Aorta (tissue), 5 donors: ENCODE measurements at regions not wholly inside any gene's neighbourhood (a gene's known extent, or its start where the extent isn't known, plus 50 kb on each side); places are given as distances from the start of the nearest gene placed in this dataset.

Experiments used
- ATAC-seq: fragments of 200-7000 bp; cut with Tn5 transposase; one replicate; pipeline ENCODE4 v1.9.1; 2022; ENCODE audit warnings: moderate library complexity; ENCODE audit not compliant: low FRiP score
- DNase-seq, 2 donors: peaks; one replicate each; pipeline ENCODE4 v3.0.0-alpha.2; 2020
- H3K27ac ChIP-seq, 2 donors: one replicate each; pipeline ENCODE4 v1.5.1; 2013; ENCODE audit warnings: low read length in 2 of 2, mild to moderate bottlenecking in 2 of 2, moderate library complexity in 2 of 2, control low read depth in 1 of 2, inconsistent platforms in 1 of 2, low read depth in 1 of 2
- H3K27me3 ChIP-seq, 2 donors: one replicate each; pipeline ENCODE4 v1.6.1; 2013; ENCODE audit warnings: control low read depth in 1 of 2, low read length in 1 of 2, mild to moderate bottlenecking in 1 of 2, moderate library complexity in 1 of 2; ENCODE audit not compliant: insufficient read depth in 2 of 2, control insufficient read depth in 1 of 2
- H3K36me3 ChIP-seq, 2 donors: one replicate each; pipeline ENCODE4 v1.6.1; 2013; ENCODE audit warnings: control low read depth in 1 of 2, low read length in 1 of 2, mild to moderate bottlenecking in 1 of 2; ENCODE audit not compliant: insufficient read depth in 2 of 2, control insufficient read depth in 1 of 2
- H3K4me1 ChIP-seq, 2 donors: one replicate each; pipeline ENCODE4 v1.6.1; 2013; ENCODE audit warnings: low read length in 2 of 2, control low read depth in 1 of 2, mild to moderate bottlenecking in 1 of 2, moderate library complexity in 1 of 2; ENCODE audit not compliant: insufficient read depth in 2 of 2, control insufficient read depth in 1 of 2
- H3K4me3 ChIP-seq, 2 donors: one replicate each; pipeline ENCODE4 v1.5.1; 2013; ENCODE audit warnings: low read length in 2 of 2, control low read depth in 1 of 2, mild to moderate bottlenecking in 1 of 2
- H3K9me3 ChIP-seq: one replicate; pipeline ENCODE4 v1.6.1; 2013; ENCODE audit warnings: mild to moderate bottlenecking, low read length; ENCODE audit not compliant: control insufficient read depth
- WGBS, 2 donors: extraction: QIAGEN DNeasy Blood & Tissue Kit; methylation state at CpG; one replicate each; pipeline ENCODE4 v1.1.7; 2013; 5-methylcytosine and 5-hydroxymethylcytosine counted together
- intact Hi-C, 2 donors: fragments of 100-400 bp; cut with DNase I; formaldehyde crosslinking; loops; one replicate each; pipeline versions ENCODE4 v1.14.2 to v1.15.0; 2022
- donor health status: healthy with polysubstance abuse.
- donor health status: Bipolar disorder and iron deficiency.
- donor health status: DM: no; HTN: no; CAD: no.
- donor health status: DM: no; HTN: no; CAD: no.
- donor health status: DM: yes; HTN: yes; CAD: no.

DNA sequence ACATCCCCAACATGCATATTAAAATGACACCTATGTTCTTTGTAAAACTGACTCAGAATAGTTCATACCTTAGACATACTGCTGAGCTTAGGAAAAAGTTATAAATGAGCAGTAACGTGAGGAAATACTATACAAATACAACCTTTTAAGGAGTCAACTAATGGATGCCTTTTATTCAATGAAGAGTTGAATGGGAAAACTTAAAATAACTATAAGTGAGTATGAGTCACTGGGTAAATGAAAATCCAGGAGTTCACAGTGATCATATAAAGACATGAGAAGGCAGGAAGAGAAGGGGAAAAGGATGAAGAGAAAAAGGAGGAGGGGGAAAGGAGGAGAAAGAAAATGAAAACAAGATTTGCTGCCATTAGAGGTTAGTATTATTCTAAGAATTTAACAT is 157.8 kb upstream of the PCDH15 start:
- no peak overlapping the region for H3K4me3 ChIP-seq
- H3K27me3 ChIP-seq = no peaks in the 10 kb centered on the region
- no peaks in the 10 kb centered on the region for H3K9me3 ChIP-seq
- ATAC-seq (no peak), DNase-seq (no peak)
- WGBS, 2 donors = 12 to 25% methylated on average over 1 of the region's 1 CpG
- intact Hi-C loops = no loop called here
- no peak overlapping the region for H3K27ac ChIP-seq
- no peaks in the 10 kb centered on the region for H3K36me3 ChIP-seq
- no peaks in the 10 kb centered on the region for H3K4me1 ChIP-seq

DNA sequence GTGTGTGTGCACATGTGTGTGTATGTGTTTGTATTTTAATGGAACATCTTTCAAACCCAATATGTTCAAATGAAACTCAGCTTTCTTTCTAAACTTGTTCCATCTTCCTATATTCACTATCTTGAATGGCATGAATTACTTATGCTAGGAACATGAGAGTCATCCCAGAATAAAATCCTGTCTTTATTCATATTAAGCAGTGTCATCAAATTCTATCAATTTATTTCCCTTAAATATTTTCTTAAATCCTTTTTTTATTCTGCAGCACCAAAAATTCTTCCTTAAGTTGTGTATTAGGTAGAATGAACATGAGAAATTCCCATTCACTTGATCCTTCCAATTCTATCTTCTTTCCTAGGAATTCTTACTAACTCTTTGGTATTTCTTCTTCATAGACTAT is 146.6 kb upstream of the PCDH15 start:
- no peaks in the 10 kb centered on the region for H3K36me3 ChIP-seq
- no peaks in the 10 kb centered on the region for H3K9me3 ChIP-seq
- ATAC-seq = no peak
- no peak for DNase-seq
- no peaks in the 10 kb centered on the region for H3K27me3 ChIP-seq
- H3K27ac ChIP-seq = no peak overlapping the region
- no peaks in the 10 kb centered on the region for H3K4me1 ChIP-seq
- no peak overlapping the region for H3K4me3 ChIP-seq
- intact Hi-C loops = no loop called here

DNA sequence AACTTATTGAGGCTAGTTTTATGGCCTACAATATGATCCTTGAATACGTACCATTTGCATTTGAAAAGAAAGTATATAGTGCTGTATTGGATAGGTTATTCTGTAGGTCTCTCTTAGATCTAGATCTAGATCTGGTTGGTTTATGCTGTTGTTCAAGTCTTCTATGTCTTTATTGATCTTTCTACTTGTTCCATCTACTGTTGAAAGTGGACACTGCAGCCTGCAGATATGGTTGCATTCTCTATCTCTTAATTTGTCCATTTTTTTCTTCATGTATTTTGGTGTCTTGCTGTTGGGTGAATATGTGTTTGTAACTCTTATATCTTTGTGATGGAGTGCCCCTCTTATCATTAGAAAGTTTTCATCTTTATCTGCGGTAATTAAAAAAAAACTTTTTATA is 139.4 kb upstream of the PCDH15 start:
- intact Hi-C loops = no loop called here
- DNase-seq = no peak
- Histone ChIP-seq H3K9me3 (no peaks in the 10 kb centered on the region), H3K36me3 (no peaks in the 10 kb centered on the region), H3K4me3 (no peak overlapping the region), H3K4me1 (no peaks in the 10 kb centered on the region), H3K27ac (no peak overlapping the region), H3K27me3 (no peaks in the 10 kb centered on the region)
- 90 to 95% methylated on average over 2 of the region's 2 CpGs for WGBS, 2 donors
- no peak for ATAC-seq

DNA sequence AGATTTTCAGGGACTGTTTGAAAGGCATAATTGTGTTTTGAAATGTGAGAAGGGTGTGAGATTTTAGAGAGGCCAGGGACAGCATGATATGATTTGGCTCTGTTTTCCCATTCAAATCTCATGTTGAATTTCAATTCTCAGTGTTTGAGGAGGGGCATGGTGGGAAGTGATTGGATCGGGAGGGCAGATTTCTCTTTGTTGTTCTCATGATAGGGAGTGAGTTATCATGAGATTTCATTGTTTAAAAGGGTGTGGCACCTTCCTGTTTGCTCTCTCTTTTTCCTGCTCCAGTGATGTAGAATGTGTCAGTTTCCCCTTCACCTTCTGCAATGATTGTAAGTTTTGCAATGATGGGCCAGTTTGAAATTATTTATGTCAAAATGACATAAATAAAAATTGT is 113.0 kb upstream of the PCDH15 start:
- intact Hi-C loops = no loop called here
- H3K4me1 ChIP-seq = no peaks in the 10 kb centered on the region
- no peak overlapping the region for H3K4me3 ChIP-seq
- 65 to 70% methylated on average over 1 of the region's 1 CpG for WGBS, 2 donors
- DNase-seq (no peak), ATAC-seq (no peak)
- H3K27me3 ChIP-seq = no peaks in the 10 kb centered on the region
- no peak overlapping the region for H3K27ac ChIP-seq
- peaks cover 5% of the 10 kb centered on the region for H3K9me3 ChIP-seq
- no peaks in the 10 kb centered on the region for H3K36me3 ChIP-seq

DNA sequence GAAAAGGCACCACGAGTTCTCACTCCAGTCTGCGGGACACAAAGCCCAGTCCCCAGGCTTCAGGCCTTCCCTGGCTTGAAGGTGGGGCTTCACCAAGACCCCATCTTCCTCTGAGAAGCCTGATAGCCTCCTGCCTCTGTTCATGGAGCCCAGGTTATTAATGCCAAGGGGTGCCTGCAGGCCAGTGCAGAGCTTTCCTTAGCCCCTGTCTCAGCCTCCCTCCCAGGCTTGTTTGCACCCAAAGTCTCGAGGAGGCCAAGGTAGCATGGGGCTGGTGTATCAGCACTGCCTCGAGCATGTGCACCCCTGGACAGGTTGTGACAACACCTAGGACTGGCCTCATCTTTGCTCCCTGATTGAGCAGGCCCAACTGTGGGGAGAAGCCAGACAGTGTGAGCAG is 108.1 kb upstream of the PCDH15 start:
- Histone ChIP-seq H3K4me1 (no peaks in the 10 kb centered on the region), H3K27me3 (no peaks in the 10 kb centered on the region), H3K4me3 (no peak overlapping the region), H3K27ac (no peak overlapping the region), H3K9me3 (peaks cover 5% of the 10 kb centered on the region), H3K36me3 (no peaks in the 10 kb centered on the region)
- 73 to 81% methylated on average over 4 of the region's 4 CpGs for WGBS, 2 donors
- ATAC-seq = peak; percentile 13
- no peak for DNase-seq
- intact Hi-C loops = no loop called here

DNA sequence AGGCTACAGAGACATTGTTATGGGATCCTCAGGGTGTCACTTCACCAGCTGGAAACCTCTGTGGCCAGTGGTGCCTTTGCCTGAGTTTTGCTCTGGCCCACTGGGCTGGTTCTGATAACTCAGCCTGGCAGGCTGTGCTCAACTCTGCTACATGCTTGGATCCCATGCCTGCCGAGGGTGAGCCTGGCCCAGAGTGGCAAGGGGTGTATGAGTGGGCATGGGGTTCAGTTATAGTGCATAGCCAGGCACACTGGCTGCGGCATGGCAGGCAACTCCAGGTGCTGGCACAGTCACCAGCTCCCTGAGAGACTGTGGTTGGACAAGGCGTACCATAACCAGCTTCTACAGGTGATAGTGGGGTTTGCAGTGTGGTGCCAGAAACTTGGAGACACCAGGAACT is 107.0 kb upstream of the PCDH15 start:
- H3K4me1 ChIP-seq = no peaks in the 10 kb centered on the region
- H3K4me3 ChIP-seq = no peak overlapping the region
- 83 to 87% methylated on average over 3 of the region's 3 CpGs for WGBS, 2 donors
- H3K27ac ChIP-seq = no peak overlapping the region
- ATAC-seq (peak; percentile 28), DNase-seq (no peak)
- intact Hi-C loops = no loop called here
- H3K9me3 ChIP-seq = peaks cover under 1% of the 10 kb centered on the region
- no peaks in the 10 kb centered on the region for H3K36me3 ChIP-seq
- no peaks in the 10 kb centered on the region for H3K27me3 ChIP-seq

DNA sequence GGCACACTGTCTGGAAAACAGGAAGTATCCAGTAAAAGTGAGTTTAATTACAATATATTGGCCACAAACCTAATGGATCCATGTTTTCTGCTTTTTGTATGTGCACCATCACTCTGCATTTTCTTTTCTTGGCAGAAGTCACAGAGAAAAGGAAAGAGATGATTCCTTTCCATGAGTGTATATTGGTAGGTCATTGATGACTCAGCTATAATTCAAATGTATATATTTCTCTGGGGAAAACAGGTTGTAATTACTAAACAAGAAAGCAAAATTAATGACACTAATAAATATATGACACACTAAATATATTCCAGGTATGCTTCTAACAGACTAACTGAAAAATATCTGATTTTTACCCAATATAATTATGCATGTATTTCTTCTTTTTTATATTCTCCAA is 105.9 kb upstream of the PCDH15 start:
- no peaks in the 10 kb centered on the region for H3K36me3 ChIP-seq
- intact Hi-C loops = no loop called here
- H3K4me1 ChIP-seq = no peaks in the 10 kb centered on the region
- H3K9me3 ChIP-seq = no peaks in the 10 kb centered on the region
- H3K4me3 ChIP-seq = no peak overlapping the region
- DNase-seq (no peak), ATAC-seq (no peak)
- H3K27ac ChIP-seq = no peak overlapping the region
- no peaks in the 10 kb centered on the region for H3K27me3 ChIP-seq

DNA sequence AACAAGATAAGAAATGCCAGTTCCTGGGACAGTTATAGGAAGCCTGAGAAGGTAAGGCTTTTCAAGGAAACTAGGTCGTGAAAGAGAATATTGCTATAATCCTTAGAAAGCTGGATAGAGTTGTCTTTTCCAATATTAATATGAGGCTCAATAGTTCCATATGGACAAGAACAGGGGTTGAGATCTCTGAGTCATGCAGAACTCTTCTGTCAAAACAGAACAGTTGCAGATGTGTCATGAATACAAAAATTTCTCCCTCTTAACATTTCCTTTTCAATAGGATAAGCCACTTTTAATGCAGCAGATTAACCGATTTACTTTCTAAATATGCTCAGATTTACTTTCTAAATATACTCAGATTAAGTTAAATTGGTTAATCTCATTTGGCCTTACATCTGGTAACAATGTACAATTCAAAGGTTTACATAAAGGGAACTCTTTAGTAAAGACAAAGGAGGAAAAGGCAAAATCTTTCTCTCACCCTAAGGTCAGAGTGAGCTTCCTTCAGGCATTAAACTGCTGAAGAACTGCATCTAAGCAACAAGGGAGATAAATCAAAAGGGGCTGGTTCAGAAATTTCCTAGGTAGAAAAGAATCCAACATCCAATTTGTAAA is 104.7 kb upstream of the PCDH15 start:
- no peaks in the 10 kb centered on the region for H3K9me3 ChIP-seq
- H3K4me3 ChIP-seq = no peak overlapping the region
- no peaks in the 10 kb centered on the region for H3K36me3 ChIP-seq
- intact Hi-C loops = no loop called here
- ATAC-seq (no peak), DNase-seq (no peak)
- no peaks in the 10 kb centered on the region for H3K27me3 ChIP-seq
- H3K4me1 ChIP-seq = no peaks in the 10 kb centered on the region
- H3K27ac ChIP-seq = no peak overlapping the region
- WGBS, 2 donors = 72 to 81% methylated on average over 2 of the region's 2 CpGs

DNA sequence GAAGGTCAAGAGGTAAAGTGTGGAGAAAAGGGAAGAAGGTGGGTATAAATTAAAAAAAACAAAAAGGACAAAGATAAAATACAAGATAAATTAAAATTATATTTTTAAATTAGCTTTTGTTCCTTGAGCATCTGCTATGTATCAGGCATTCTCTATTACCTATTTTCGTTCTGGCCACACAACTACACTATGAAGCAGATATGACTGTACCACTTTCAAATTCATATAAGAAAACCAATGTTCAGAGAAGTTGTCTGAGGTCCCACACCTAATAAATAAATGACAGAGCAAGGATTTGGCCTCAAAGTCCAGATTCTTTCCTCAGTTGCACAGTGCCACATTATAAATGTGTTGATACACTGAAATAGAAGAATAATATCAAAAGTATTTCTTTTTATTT is 103.8 kb upstream of the PCDH15 start:
- WGBS, 2 donors = 60 to 70% methylated on average over 1 of the region's 1 CpG
- H3K4me1 ChIP-seq = no peaks in the 10 kb centered on the region
- H3K9me3 ChIP-seq = no peaks in the 10 kb centered on the region
- H3K27me3 ChIP-seq = no peaks in the 10 kb centered on the region
- H3K4me3 ChIP-seq = no peak overlapping the region
- ATAC-seq (no peak), DNase-seq (no peak)
- no peak overlapping the region for H3K27ac ChIP-seq
- H3K36me3 ChIP-seq = no peaks in the 10 kb centered on the region
- intact Hi-C loops = no loop called here
